ENCODE measurements at regions not wholly inside any gene's neighbourhood (a gene's known extent, or its start where the extent isn't known, plus 50 kb on each side); places are given as distances from the start of the nearest gene placed in this dataset.
"Not testable (repeated sequence)": the region's sequence is repeated elsewhere in the genome, so short reads cannot be mapped to it uniquely, and the experiment has no call there.

DNA sequence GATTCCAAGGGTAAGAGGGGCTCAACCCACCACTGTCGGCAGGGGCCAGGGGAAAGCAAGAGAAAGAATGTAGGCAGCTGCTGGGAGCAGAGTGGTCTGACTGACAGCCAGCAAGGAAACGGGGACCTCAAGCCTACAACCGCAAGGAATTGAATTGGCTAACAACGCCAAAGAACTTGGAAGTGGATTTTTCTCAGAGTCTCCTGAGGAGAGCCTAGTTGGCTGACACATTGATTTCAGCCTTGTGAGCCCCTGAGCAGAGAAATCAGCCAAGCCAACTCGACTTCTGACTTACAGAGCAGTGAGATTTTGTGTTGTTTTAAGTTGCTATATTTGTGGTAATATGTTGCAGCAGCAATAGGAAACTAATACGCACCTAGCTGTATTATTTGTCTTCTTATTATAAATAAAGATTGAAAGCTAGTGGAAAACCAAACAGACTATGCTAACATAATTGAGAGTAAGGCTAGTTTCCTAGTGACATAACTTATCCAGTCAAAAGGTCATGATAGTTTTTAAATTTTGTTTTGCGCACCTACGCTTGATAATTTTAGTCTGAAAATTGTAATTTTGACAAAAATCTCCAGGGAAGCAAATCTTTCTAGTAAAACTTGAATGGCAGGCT, 145.8 kb upstream of the HCCS start:
- DNase-seq (ENCODE audit: low read depth), result no peak

- DNase-seq (ENCODE audit: low read depth), result no peak
Observed at GRCh38 chrX:10966057-10966456, 145.1 kb upstream of the HCCS start.

DNA sequence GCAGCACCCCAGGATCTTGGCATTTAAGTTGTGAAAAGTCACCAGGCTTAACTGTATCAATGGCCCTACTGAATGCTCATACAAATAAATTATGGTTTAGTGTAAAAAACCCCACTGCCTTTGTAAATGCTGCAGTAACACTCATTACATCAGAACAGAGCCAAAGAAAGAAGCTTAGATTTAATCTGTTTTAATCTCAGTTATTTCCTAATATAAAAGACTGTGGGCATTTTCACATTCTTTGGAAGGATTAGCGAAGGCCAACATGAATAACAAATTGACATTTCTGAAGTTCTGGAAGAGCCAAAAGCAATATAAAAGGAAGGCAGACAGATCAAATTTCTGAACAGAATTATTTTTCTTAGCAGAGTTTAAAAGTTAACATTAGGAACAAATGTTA, 140.0 kb upstream of the HCCS start:
- DNase-seq (ENCODE audit: low read depth), result peak; percentile 18

DNA sequence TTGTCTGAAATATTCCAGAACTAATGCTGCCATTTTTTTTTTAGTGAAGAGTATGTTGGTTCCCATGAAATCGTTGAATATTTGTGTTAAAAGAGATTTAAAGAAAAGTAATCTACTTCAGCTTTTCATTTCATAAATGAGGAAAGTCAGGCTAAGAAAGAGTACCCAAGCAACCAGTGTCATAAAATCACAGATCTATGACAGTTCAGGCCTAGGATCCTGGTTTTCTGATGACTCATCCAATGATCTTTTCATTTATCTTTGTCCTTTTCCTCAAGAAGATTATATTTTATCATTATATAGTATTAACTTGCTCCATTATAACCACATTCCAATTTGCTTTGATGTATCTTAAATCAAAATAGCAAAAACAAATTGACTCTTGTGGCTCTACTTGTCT, 139.4 kb upstream of the HCCS start:
- no peak for DNase-seq (ENCODE audit: low read depth)

DNA sequence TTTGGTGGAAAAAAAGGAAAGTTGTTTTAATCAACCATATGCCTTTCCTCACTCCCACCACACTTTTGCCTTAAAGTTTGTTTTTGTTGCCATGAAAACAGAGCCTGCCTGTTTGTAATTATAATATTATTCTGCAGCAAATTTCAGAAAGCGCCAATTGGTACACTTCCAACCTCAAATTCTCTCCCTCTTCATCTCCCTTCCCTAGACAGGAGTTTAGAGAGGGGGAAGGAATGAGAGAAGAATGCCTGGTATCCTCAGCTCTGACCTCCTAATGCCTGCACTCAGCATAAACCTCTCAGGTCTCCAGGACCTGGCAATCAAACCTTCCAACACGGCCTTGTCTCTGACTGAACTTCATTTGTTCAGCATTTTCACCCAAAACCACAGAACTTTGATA, 138.4 kb upstream of the HCCS start:
- peak; percentile 51 for DNase-seq (ENCODE audit: low read depth)

GRCh38 chrX:10974920-10975319, 136.2 kb upstream of the HCCS start:
- DNase-seq (ENCODE audit: low read depth), result peak; percentile 21

- peak; percentile 18 for DNase-seq (ENCODE audit: low read depth)
Observed at GRCh38 chrX:10979956-10980355, 131.2 kb upstream of the HCCS start.

GRCh38 chrX:10981506-10981905, 129.6 kb upstream of the HCCS start:
- no peak for DNase-seq (ENCODE audit: low read depth)

- no peak for DNase-seq (ENCODE audit: low read depth)
Observed at GRCh38 chrX:10983526-10983925, 127.6 kb upstream of the HCCS start.

GRCh38 chrX:10984213-10984612, 126.9 kb upstream of the HCCS start:
- DNase-seq (ENCODE audit: low read depth), result no peak

GRCh38 chrX:10986616-10987015, 124.5 kb upstream of the HCCS start:
- DNase-seq (ENCODE audit: low read depth), result peak; percentile 64

DNA sequence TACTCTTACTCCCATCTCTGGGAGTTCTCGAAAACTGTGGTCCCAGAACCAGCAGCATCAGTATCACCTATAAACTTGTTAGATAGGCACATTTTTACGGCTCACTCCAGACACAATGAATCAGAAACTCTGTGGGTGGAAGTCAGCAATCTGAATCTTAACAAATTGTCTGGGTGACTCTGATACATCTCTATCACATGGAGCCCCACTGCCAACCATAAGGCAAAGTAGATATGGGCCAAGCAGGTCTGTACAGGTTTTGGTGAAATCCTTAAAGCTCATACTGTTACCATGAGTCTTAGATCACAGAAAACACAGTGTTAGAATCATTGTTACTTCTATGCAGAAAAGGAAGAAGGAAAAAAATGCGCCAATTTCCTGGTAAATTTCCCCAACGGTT, 122.5 kb upstream of the HCCS start:
- DNase-seq (ENCODE audit: low read depth), result no peak

GRCh38 chrX:10989386-10989785, 121.7 kb upstream of the HCCS start:
- DNase-seq (ENCODE audit: low read depth), result peak; percentile 26

GRCh38 chrX:10990418-10990817, 120.7 kb upstream of the HCCS start:
- DNase-seq (ENCODE audit: low read depth), result peak; percentile 7

GRCh38 chrX:10990976-10991375, 120.2 kb upstream of the HCCS start:
- no peak for DNase-seq (ENCODE audit: low read depth)

GRCh38 chrX:10992110-10992509, 119.0 kb upstream of the HCCS start:
- no peak for DNase-seq (ENCODE audit: low read depth)

DNA sequence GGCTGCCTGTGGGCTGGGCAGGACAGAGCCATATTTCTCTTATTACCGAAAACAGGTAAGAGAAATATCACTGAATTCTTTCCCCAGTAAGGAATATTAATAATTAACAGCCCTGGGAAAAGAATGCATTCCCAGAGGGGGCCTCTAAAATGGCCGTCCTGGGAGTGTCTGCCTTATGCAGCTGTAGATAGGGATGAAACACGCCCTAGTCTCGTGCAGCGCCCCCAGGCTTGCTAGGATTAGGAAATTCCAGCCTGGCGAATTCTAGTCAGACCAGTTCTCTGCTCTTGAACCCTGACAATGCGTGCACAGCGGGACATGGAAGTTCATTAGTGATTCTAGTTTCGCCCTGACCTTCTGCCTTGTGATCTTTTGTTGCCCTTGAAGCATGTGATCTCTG, 104.1 kb upstream of the HCCS start:
- not testable (repeated sequence) for DNase-seq (ENCODE audit: low read depth)

GRCh38 chrX:11010476-11010875, 100.7 kb upstream of the HCCS start:
- no peak for DNase-seq (ENCODE audit: low read depth)

GRCh38 chrX:11016728-11017127, 94.4 kb upstream of the HCCS start:
- DNase-seq (ENCODE audit: low read depth), result no peak

DNA sequence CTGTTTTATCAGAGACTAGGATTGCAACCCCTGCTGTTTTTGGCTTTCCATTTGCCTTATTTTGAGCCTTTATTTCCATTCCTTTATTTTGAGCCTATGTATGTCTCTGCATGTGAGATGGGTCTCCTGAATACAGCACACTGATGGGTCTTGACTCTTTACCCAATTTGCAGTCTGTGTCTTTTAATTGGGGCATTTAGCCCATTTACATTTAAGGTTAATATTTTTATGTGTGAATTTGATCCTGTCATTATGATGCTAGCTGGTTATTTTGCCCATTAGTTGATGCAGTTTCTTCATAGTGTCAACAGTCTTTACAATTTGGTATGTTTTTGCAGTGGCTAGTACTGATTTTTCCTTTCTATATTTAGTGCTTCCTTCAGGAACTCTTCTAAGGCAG, 88.5 kb upstream of the HCCS start:
- not testable (repeated sequence) for DNase-seq (ENCODE audit: low read depth)

DNA sequence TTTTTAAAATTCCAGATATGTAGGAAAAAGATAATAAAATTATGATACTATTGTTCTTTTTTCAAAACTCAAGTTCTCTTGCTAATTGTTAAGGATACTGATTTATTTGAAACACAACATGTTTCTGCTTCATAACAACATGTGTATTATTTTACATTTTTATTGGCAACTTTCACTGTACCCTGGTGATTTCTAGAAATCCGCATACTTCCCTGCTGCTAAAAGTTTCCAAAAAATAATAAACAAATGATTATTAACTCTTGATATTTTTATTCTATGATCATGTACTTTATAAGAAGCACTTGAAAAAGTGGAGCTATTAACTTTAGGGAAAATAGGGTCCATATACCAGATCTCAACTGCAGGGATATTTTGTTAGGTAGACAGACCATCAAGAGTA, 71.2 kb upstream of the HCCS start:
- DNase-seq (ENCODE audit: low read depth), result no peak

DNA sequence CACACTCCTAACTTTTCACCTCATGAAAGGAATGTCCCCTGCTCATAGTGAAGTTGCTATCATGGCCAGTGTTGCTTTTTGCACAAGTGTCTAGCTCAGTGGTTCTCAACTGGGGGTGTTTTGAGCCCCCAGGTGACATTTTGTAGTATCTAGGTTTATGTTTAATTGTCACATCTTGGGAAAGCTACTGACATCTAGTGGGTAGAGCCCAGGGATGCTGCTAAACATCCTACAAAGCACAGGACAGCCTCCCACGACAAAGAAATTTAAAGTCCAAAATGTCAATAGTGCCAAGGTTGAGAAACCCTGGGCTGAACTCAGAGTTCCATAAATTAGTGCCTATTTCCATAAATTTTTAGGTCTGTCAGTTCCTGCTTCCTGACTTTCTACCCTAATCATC, 70.7 kb upstream of the HCCS start:
- DNase-seq (ENCODE audit: low read depth), result no peak

DNA sequence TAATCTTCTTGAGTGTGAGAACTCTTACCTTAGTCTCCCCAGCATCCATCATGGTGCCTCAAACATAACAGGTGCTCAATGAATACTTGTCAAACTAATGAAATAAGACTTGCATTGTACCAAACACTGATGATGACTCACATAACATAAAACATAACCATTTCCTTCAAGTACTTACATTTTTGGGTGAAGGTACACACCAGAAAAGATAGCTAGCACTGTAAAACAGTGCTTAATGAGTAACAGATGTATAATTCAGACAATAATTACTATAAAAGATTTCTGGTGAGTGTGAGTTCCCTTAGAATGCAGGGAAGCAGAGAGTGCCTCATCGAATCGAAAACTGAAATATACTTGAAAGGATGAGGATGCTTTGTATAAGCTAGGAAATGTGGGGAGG, 70.1 kb upstream of the HCCS start:
- DNase-seq (ENCODE audit: low read depth), result no peak

GRCh38 chrX:11050013-11050412, 61.1 kb upstream of the HCCS start:
- no peak for DNase-seq (ENCODE audit: low read depth)

DNA sequence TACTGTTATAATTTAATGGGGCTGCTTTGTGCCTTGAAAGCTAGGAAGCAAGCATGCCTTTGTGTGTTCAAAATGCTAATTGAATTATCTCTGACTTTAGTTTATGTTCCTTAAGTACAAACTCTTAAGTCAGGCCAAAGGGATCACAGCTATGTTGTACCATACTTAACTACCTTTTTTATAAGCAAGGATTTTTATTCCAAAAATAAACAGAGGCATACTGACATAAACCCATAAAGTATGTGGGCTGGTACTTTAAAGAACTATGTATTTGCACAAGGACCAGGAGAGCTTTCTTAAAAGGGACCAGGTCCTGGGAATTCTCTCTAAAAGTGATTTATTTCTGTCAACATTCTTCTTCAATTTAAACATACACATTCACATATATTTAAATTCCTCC, 57.8 kb upstream of the HCCS start:
- DNase-seq (ENCODE audit: low read depth), result no peak

Data from M059J (cell line).